ENCODE measurements at regions not wholly inside any gene's neighbourhood (a gene's known extent, or its start where the extent isn't known, plus 50 kb on each side); places are given as distances from the start of the nearest gene placed in this dataset.
"Not testable (repeated sequence)": the region's sequence is repeated elsewhere in the genome, so short reads cannot be mapped to it uniquely, and the experiment has no call there.

- no peak overlapping the region for H3K4me3 ChIP-seq (ENCODE audit: extremely low read depth, insufficient read depth, low read length, poor library complexity, severe bottlenecking)
- 91 to 94% methylated on average over 11 to 12 of the region's 17 CpGs for WGBS, 2 experiments (ENCODE audit: insufficient coverage in 2 of 2)
- H3K9me3 ChIP-seq (ENCODE audit: control insufficient read depth, low read length): peaks cover 4% of the 10 kb centered on the region
- H3K4me1 ChIP-seq (ENCODE audit: control insufficient read depth, insufficient read depth, low read length, poor library complexity, severe bottlenecking): no peaks in the 10 kb centered on the region
- no peaks in the 10 kb centered on the region for H3K36me3 ChIP-seq (ENCODE audit: control insufficient read depth, insufficient read depth, low read length)
- H3K27ac ChIP-seq (ENCODE audit: low read depth, low read length, severe bottlenecking): no peak overlapping the region
These were observed 351.9 kb upstream of the ID2 start for GRCh38 chr2:8329660-8330622.

- no peak overlapping the region for H3K27ac ChIP-seq (ENCODE audit: low read depth, low read length, severe bottlenecking)
- WGBS, 2 experiments (ENCODE audit: insufficient coverage in 2 of 2): 83% methylated on average over 1 of the region's 4 CpGs; no CpG with 5 or more reads in 1 of the 2 experiments
- H3K4me3 ChIP-seq (ENCODE audit: extremely low read depth, insufficient read depth, low read length, poor library complexity, severe bottlenecking): no peak overlapping the region
- no peaks in the 10 kb centered on the region for H3K36me3 ChIP-seq (ENCODE audit: control insufficient read depth, insufficient read depth, low read length)
- H3K4me1 ChIP-seq (ENCODE audit: control insufficient read depth, insufficient read depth, low read length, poor library complexity, severe bottlenecking): no peaks in the 10 kb centered on the region
- H3K9me3 ChIP-seq (ENCODE audit: control insufficient read depth, low read length): peaks cover 4% of the 10 kb centered on the region
These were observed 350.8 kb upstream of the ID2 start for GRCh38 chr2:8331068-8331467.

GRCh38 chr2:8332646-8333045 is 349.2 kb upstream of the ID2 start:
- Histone ChIP-seq H3K4me3 (ENCODE audit: extremely low read depth, insufficient read depth, low read length, poor library complexity, severe bottlenecking) (no peak overlapping the region), H3K27ac (ENCODE audit: low read depth, low read length, severe bottlenecking) (no peak overlapping the region), H3K9me3 (ENCODE audit: control insufficient read depth, low read length) (peaks cover 4% of the 10 kb centered on the region), H3K36me3 (ENCODE audit: control insufficient read depth, insufficient read depth, low read length) (no peaks in the 10 kb centered on the region), H3K4me1 (ENCODE audit: control insufficient read depth, insufficient read depth, low read length, poor library complexity, severe bottlenecking) (no peaks in the 10 kb centered on the region)
- 91 to 97% methylated on average over 6 to 8 of the region's 9 CpGs for WGBS, 2 experiments (ENCODE audit: insufficient coverage in 2 of 2)

GRCh38 chr2:8333177-8333831 is 348.6 kb upstream of the ID2 start:
- Histone ChIP-seq H3K4me3 (ENCODE audit: extremely low read depth, insufficient read depth, low read length, poor library complexity, severe bottlenecking) (no peak overlapping the region), H3K4me1 (ENCODE audit: control insufficient read depth, insufficient read depth, low read length, poor library complexity, severe bottlenecking) (no peaks in the 10 kb centered on the region), H3K27ac (ENCODE audit: low read depth, low read length, severe bottlenecking) (no peak overlapping the region), H3K9me3 (ENCODE audit: control insufficient read depth, low read length) (peaks cover 4% of the 10 kb centered on the region), H3K36me3 (ENCODE audit: control insufficient read depth, insufficient read depth, low read length) (no peaks in the 10 kb centered on the region)
- 92 to 96% methylated on average over 7 to 10 of the region's 13 CpGs for WGBS, 2 experiments (ENCODE audit: insufficient coverage in 2 of 2)

- H3K36me3 ChIP-seq (ENCODE audit: control insufficient read depth, insufficient read depth, low read length); H3K27ac ChIP-seq (ENCODE audit: low read depth, low read length, severe bottlenecking); H3K9me3 ChIP-seq (ENCODE audit: control insufficient read depth, low read length); H3K4me1 ChIP-seq (ENCODE audit: control insufficient read depth, insufficient read depth, low read length, poor library complexity, severe bottlenecking); H3K4me3 ChIP-seq (ENCODE audit: extremely low read depth, insufficient read depth, low read length, poor library complexity, severe bottlenecking): not testable (repeated sequence)
- WGBS, 2 experiments (ENCODE audit: insufficient coverage in 2 of 2): 67 to 100% methylated on average over 1 to 3 of the region's 5 CpGs
These were observed 348.0 kb upstream of the ID2 start for GRCh38 chr2:8333832-8334187.

GRCh38 chr2:8334866-8335325 is 347.0 kb upstream of the ID2 start:
- H3K4me1 ChIP-seq (ENCODE audit: control insufficient read depth, insufficient read depth, low read length, poor library complexity, severe bottlenecking): no peaks in the 10 kb centered on the region
- no peak overlapping the region for H3K4me3 ChIP-seq (ENCODE audit: extremely low read depth, insufficient read depth, low read length, poor library complexity, severe bottlenecking)
- peaks cover 4% of the 10 kb centered on the region for H3K9me3 ChIP-seq (ENCODE audit: control insufficient read depth, low read length)
- H3K36me3 ChIP-seq (ENCODE audit: control insufficient read depth, insufficient read depth, low read length): no peaks in the 10 kb centered on the region
- no peak overlapping the region for H3K27ac ChIP-seq (ENCODE audit: low read depth, low read length, severe bottlenecking)
- 80 to 83% methylated on average over 12 of the region's 12 CpGs for WGBS, 2 experiments (ENCODE audit: insufficient coverage in 2 of 2)

- 90 to 99% methylated on average over 8 of the region's 8 CpGs for WGBS, 2 experiments (ENCODE audit: insufficient coverage in 2 of 2)
- peaks cover 4% of the 10 kb centered on the region for H3K9me3 ChIP-seq (ENCODE audit: control insufficient read depth, low read length)
- no peak overlapping the region for H3K27ac ChIP-seq (ENCODE audit: low read depth, low read length, severe bottlenecking)
- no peaks in the 10 kb centered on the region for H3K4me1 ChIP-seq (ENCODE audit: control insufficient read depth, insufficient read depth, low read length, poor library complexity, severe bottlenecking)
- H3K4me3 ChIP-seq (ENCODE audit: extremely low read depth, insufficient read depth, low read length, poor library complexity, severe bottlenecking): no peak overlapping the region
- no peaks in the 10 kb centered on the region for H3K36me3 ChIP-seq (ENCODE audit: control insufficient read depth, insufficient read depth, low read length)
These were observed 346.1 kb upstream of the ID2 start for GRCh38 chr2:8335801-8336200.

GRCh38 chr2:8337321-8337720 is 344.5 kb upstream of the ID2 start:
- WGBS, 2 experiments (ENCODE audit: insufficient coverage in 2 of 2): 96 to 97% methylated on average over 3 to 4 of the region's 4 CpGs
- no peak overlapping the region for H3K4me3 ChIP-seq (ENCODE audit: extremely low read depth, insufficient read depth, low read length, poor library complexity, severe bottlenecking)
- peaks cover 4% of the 10 kb centered on the region for H3K9me3 ChIP-seq (ENCODE audit: control insufficient read depth, low read length)
- no peaks in the 10 kb centered on the region for H3K36me3 ChIP-seq (ENCODE audit: control insufficient read depth, insufficient read depth, low read length)
- H3K27ac ChIP-seq (ENCODE audit: low read depth, low read length, severe bottlenecking): no peak overlapping the region
- H3K4me1 ChIP-seq (ENCODE audit: control insufficient read depth, insufficient read depth, low read length, poor library complexity, severe bottlenecking): no peaks in the 10 kb centered on the region

GRCh38 chr2:8342407-8342806 is 339.4 kb upstream of the ID2 start:
- Histone ChIP-seq H3K36me3 (ENCODE audit: control insufficient read depth, insufficient read depth, low read length) (no peaks in the 10 kb centered on the region), H3K4me1 (ENCODE audit: control insufficient read depth, insufficient read depth, low read length, poor library complexity, severe bottlenecking) (no peaks in the 10 kb centered on the region), H3K4me3 (ENCODE audit: extremely low read depth, insufficient read depth, low read length, poor library complexity, severe bottlenecking) (no peak overlapping the region), H3K9me3 (ENCODE audit: control insufficient read depth, low read length) (no peaks in the 10 kb centered on the region), H3K27ac (ENCODE audit: low read depth, low read length, severe bottlenecking) (no peak overlapping the region)
- WGBS, 2 experiments (ENCODE audit: insufficient coverage in 2 of 2): 85 to 94% methylated on average over 2 of the region's 3 CpGs

GRCh38 chr2:8343031-8343430 is 338.8 kb upstream of the ID2 start:
- WGBS, 2 experiments (ENCODE audit: insufficient coverage in 2 of 2): 53% methylated on average over 2 of the region's 2 CpGs; no CpG with 5 or more reads in 1 of the 2 experiments
- Histone ChIP-seq H3K36me3 (ENCODE audit: control insufficient read depth, insufficient read depth, low read length) (no peaks in the 10 kb centered on the region), H3K4me1 (ENCODE audit: control insufficient read depth, insufficient read depth, low read length, poor library complexity, severe bottlenecking) (no peaks in the 10 kb centered on the region), H3K4me3 (ENCODE audit: extremely low read depth, insufficient read depth, low read length, poor library complexity, severe bottlenecking) (no peak overlapping the region), H3K9me3 (ENCODE audit: control insufficient read depth, low read length) (no peaks in the 10 kb centered on the region), H3K27ac (ENCODE audit: low read depth, low read length, severe bottlenecking) (no peak overlapping the region)

All from mesodermal cell (in vitro differentiated cells).